ENCODE measurements at regions not wholly inside any gene's neighbourhood (a gene's known extent, or its start where the extent isn't known, plus 50 kb on each side); places are given as distances from the start of the nearest gene placed in this dataset.

- no peak overlapping the region for H3K4me3 ChIP-seq (ENCODE audit: low read depth, low read length)
- TF ChIP-seq, protein P1, sequence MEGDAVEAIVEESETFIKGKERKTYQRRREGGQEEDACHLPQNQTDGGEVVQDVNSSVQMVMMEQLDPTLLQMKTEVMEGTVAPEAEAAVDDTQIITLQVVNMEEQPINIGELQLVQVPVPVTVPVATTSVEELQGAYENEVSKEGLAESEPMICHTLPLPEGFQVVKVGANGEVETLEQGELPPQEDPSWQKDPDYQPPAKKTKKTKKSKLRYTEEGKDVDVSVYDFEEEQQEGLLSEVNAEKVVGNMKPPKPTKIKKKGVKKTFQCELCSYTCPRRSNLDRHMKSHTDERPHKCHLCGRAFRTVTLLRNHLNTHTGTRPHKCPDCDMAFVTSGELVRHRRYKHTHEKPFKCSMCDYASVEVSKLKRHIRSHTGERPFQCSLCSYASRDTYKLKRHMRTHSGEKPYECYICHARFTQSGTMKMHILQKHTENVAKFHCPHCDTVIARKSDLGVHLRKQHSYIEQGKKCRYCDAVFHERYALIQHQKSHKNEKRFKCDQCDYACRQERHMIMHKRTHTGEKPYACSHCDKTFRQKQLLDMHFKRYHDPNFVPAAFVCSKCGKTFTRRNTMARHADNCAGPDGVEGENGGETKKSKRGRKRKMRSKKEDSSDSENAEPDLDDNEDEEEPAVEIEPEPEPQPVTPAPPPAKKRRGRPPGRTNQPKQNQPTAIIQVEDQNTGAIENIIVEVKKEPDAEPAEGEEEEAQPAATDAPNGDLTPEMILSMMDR (IDR thresholded peaks at IDR 0.05; ENCODE audit: low read depth, low read length): no peak
Observed at GRCh38 chrX:43552703-43553102, 103.4 kb upstream of the MAOA start.

- TF ChIP-seq, protein P1 (IDR thresholded peaks at IDR 0.05; ENCODE audit: low read depth, low read length): no peak
Observed at GRCh38 chrX:43553257-43553656, 102.8 kb upstream of the MAOA start.

DNA sequence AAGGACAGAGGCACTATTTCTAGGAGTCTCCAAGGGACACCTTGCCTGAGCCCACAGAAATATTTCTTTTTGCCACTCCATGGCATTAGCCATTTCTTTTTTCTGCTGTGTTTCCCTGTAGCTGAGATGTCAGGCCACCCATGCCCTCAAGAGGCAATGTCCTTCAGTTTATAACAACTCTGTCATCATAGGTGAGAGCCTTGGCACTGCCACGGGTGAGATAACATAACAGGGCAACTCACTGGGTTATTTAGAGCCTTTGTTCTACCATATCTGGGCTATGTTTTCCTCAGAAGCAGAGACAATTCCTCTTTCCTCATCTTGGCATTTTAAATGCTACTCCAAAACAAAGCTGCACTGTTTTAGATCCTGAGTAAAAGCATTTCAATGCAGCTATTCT lies 99.9 kb upstream of the MAOA start:
- H3K4me3 ChIP-seq (ENCODE audit: low read depth, low read length): no peak overlapping the region

More at GRCh38 chrX:43553257-43553656, 102.8 kb upstream of the MAOA start:
- H3K4me3 ChIP-seq (ENCODE audit: low read depth, low read length): no peak overlapping the region

DNA sequence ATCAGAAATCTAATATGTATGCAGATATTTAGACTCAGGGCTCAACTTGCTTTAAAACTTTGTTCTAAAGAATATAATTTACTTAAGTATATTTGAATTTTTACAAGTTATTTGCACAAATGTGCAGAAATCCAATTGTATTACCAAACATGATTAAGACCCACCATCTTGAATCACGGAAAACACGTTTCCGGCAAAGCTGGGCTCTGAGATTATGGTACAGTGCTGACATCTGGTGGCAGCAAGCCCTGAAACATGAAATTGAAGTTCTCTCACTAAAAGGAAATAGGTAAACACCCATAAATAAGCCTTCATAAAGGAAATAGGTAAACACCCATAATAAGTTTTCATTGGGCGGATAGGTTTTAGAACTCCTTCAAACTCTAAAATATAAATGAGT lies 98.3 kb upstream of the MAOA start:
- H3K4me3 ChIP-seq (ENCODE audit: low read depth, low read length): no peak overlapping the region
- TF ChIP-seq, protein P1 (IDR thresholded peaks at IDR 0.05; ENCODE audit: low read depth, low read length): peak; percentile 43; the same call in 1 of the 2 replicates

More for the DNA sequence above, 99.9 kb upstream of the MAOA start:
- TF ChIP-seq, protein P1 (IDR thresholded peaks at IDR 0.05; ENCODE audit: low read depth, low read length): no peak

- no peak overlapping the region for H3K4me3 ChIP-seq (ENCODE audit: low read depth, low read length)
- TF ChIP-seq, protein P1 (IDR thresholded peaks at IDR 0.05; ENCODE audit: low read depth, low read length): no peak
Observed at GRCh38 chrX:43559644-43560043, 96.5 kb upstream of the MAOA start.

GRCh38 chrX:43560247-43560946 lies 95.7 kb upstream of the MAOA start:
- H3K4me3 ChIP-seq (ENCODE audit: low read depth, low read length): no peak overlapping the region
- TF ChIP-seq, protein P1 (IDR thresholded peaks at IDR 0.05; ENCODE audit: low read depth, low read length): no peak

DNA sequence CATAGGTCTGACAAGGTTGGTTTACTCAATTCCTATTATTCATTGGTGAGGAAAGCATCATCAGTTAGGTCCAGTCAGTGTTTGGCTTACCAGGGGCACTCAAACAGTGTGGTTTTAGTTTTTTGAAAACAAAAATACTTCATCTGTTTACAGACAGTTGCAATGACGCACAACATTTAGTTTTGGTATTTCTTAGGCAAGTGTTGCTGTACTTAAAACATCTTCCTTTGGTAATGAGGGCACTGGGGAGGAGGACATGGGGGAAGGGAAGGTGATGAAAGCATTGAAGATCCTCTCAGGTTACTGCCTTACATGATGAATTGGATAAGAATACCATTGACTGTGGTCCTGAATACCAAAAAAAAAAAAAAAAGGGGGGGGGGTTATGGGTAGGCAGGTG lies 93.7 kb upstream of the MAOA start:
- TF ChIP-seq, protein P1 (IDR thresholded peaks at IDR 0.05; ENCODE audit: low read depth, low read length): no peak

More for the DNA sequence above, 93.7 kb upstream of the MAOA start:
- H3K4me3 ChIP-seq (ENCODE audit: low read depth, low read length): no peak overlapping the region

Measured in WI38 (cell line).